ENCODE measurements at regions not wholly inside any gene's neighbourhood (a gene's known extent, or its start where the extent isn't known, plus 50 kb on each side); places are given as distances from the start of the nearest gene placed in this dataset.

- TF ChIP-seq, protein P1, sequence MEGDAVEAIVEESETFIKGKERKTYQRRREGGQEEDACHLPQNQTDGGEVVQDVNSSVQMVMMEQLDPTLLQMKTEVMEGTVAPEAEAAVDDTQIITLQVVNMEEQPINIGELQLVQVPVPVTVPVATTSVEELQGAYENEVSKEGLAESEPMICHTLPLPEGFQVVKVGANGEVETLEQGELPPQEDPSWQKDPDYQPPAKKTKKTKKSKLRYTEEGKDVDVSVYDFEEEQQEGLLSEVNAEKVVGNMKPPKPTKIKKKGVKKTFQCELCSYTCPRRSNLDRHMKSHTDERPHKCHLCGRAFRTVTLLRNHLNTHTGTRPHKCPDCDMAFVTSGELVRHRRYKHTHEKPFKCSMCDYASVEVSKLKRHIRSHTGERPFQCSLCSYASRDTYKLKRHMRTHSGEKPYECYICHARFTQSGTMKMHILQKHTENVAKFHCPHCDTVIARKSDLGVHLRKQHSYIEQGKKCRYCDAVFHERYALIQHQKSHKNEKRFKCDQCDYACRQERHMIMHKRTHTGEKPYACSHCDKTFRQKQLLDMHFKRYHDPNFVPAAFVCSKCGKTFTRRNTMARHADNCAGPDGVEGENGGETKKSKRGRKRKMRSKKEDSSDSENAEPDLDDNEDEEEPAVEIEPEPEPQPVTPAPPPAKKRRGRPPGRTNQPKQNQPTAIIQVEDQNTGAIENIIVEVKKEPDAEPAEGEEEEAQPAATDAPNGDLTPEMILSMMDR (IDR thresholded peaks at IDR 0.05): no peak
- TF ChIP-seq POLR2A (IDR thresholded peaks at IDR 0.05): no peak
Measured at GRCh38 chr10:131426534-131426898, 115.0 kb upstream of the TCERG1L start.

All from gastroesophageal sphincter (tissue), 3 donors.